ENCODE measurements at regions not wholly inside any gene's neighbourhood (a gene's known extent, or its start where the extent isn't known, plus 50 kb on each side); places are given as distances from the start of the nearest gene placed in this dataset.
"Not testable (repeated sequence)": the region's sequence is repeated elsewhere in the genome, so short reads cannot be mapped to it uniquely, and the experiment has no call there.

GRCh38 chr12:105485921-105486320 lies 155.4 kb downstream of the C12orf75 start:
- WGBS, 2 donors (ENCODE audit: low coverage in 1 of 2): 57 to 79% methylated on average over 3 of the region's 3 CpGs
- H3K27me3 ChIP-seq: no peaks in the 10 kb centered on the region
- ATAC-seq: no peak
- H3K9me3 ChIP-seq: no peaks in the 10 kb centered on the region
- no peaks in the 10 kb centered on the region for H3K36me3 ChIP-seq
- peak overlapping the region in 2 of 4 donors; percentile 12 to 35 for H3K27ac ChIP-seq
- TF ChIP-seq POLR2A (IDR thresholded peaks at IDR 0.05): no peak
- TF ChIP-seq POLR2AphosphoS5 (IDR thresholded peaks at IDR 0.05): no peak
- H3K4me3 ChIP-seq: no peak overlapping the region
- no peaks in the 10 kb centered on the region for H3K4me1 ChIP-seq

DNA sequence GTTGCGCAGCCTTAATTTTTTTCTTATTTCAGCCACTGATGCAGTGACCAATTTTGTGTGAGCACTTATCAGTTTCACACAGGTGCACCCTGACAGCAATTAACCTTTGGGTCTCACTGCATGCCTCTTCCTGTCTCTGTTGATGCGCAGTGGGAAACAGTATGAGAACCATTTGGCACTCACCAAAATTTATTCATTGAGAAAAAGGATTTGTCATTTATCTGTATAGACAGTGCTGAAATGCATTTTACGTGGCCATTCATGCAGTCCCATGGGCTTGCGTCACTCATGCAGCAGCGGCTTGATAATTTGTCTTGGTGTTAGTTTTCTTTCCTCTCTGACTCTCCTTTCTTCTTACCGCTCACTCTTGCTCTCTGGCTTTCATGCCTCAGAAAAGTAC lies 157.5 kb downstream of the C12orf75 start:
- ATAC-seq: no peak
- WGBS, 2 donors (ENCODE audit: low coverage in 1 of 2): 51 to 73% methylated on average over 6 of the region's 6 CpGs
- TF ChIP-seq CTCF (IDR thresholded peaks at IDR 0.05) (no peak), POLR2AphosphoS5 (IDR thresholded peaks at IDR 0.05) (no peak), POLR2A (IDR thresholded peaks at IDR 0.05) (no peak), EP300 (IDR thresholded peaks at IDR 0.05) (no peak)
- Histone ChIP-seq H3K27ac (no peak overlapping the region), H3K36me3 (no peaks in the 10 kb centered on the region), H3K9me3 (no peaks in the 10 kb centered on the region), H3K27me3 (no peaks in the 10 kb centered on the region), H3K4me3 (no peak overlapping the region), H3K4me1 (no peaks in the 10 kb centered on the region)

DNA sequence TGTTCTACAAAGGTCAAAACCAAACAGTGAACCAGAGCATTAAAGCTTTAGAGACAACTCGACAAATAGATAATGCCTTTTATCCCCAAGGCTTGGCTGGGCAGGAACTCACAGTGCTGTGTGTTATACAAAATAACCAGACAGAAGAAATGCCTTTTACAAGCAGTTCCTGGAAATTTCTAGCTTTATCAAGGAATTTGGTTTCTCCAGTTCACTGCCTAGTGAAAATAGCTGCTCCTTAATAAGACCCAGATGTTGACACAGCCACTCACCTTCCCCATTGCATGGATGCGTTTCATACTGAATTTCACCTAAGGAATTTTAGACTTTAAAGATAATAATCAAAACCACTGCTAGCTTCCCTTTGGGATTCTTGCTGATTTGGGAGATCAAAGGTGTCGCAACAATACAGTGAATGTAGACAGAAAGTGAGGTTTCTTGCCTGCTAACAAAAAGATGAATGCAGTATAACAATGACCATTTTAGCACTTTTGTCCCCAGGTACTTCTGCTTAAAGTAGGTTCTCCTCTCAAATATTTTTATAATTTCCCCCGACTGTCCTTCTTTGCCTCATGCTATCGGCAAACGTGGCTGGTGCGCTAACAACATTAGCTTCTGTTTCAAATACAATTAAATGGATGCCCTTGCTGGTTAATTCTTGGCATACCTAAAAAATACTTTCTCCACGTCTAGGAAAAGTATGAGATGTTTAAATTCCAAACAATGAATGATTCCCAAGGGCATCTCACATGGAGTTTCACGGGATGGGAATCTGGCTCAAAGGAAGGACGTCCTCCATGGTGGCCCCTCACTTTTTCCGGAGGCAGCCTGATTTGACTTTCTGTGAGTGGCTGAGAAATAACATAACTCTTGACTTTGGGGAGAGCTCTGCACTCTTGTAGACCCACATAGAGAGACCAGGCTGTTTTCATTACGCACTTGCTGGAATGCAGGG lies 162.4 kb downstream of the C12orf75 start:
- no peaks in the 10 kb centered on the region for H3K36me3 ChIP-seq
- H3K27ac ChIP-seq: no peak overlapping the region
- H3K9me3 ChIP-seq: peaks cover 0 to 2% (median 0%) of the 10 kb centered on the region in 3 donors
- H3K27me3 ChIP-seq: no peaks in the 10 kb centered on the region
- TF ChIP-seq POLR2A (IDR thresholded peaks at IDR 0.05) (no peak), CTCF (IDR thresholded peaks at IDR 0.05) (no peak), EP300 (IDR thresholded peaks at IDR 0.05) (no peak)
- H3K4me3 ChIP-seq: no peak overlapping the region
- no peak for ATAC-seq
- WGBS, 2 donors (ENCODE audit: low coverage in 1 of 2): 71 to 75% methylated on average over 9 of the region's 12 CpGs
- H3K4me1 ChIP-seq: no peaks in the 10 kb centered on the region

DNA sequence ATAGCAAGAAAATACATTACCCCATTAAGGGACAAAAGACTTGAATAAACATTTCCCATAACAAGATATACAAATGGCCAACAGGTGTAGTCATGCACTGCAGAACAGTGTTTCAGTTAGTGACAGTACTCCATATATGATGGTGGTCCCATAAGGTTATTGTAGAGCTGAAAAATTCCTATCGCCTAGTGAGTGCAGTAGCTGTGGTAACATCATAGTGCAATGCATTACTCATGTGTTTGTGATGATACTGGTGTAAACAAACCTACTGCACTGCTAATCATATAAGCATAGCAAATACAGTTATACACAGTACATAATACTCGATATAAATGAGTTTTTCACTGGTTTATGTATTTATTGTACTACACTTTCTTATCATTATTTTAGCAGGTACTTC lies 168.7 kb downstream of the C12orf75 start:
- no peaks in the 10 kb centered on the region for H3K36me3 ChIP-seq
- H3K9me3 ChIP-seq: peaks cover 0 to 6% (median 0%) of the 10 kb centered on the region in 3 donors
- TF ChIP-seq POLR2AphosphoS5 (IDR thresholded peaks at IDR 0.05) (no peak), EP300 (IDR thresholded peaks at IDR 0.05) (no peak), POLR2A (IDR thresholded peaks at IDR 0.05) (no peak), CTCF (IDR thresholded peaks at IDR 0.05) (no peak)
- ATAC-seq: no peak
- WGBS, 2 donors (ENCODE audit: low coverage in 1 of 2): 86 to 91% methylated on average over 2 of the region's 2 CpGs
- H3K27ac ChIP-seq: no peak overlapping the region
- no peaks in the 10 kb centered on the region for H3K4me1 ChIP-seq
- no peak overlapping the region for H3K4me3 ChIP-seq
- no peaks in the 10 kb centered on the region for H3K27me3 ChIP-seq

DNA sequence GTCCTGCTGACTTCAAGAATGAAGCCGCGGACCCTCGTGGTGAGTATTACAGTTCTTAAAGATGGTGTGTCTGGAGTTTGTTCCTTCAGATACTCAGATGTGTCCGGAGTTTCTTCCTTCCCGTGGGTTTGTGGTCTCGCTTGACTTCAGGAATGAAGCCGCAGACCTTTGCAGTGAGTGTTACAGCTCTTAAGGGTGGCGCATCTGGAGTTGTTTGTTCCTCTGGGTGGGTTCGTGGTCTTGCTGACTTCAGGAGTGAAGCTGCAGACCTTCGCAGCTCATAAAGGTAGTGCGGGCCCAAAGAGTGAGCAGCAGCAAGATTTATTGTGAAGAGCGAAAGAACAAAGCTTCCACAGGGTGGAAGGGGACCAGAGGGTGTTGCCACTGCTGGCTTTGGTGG lies 170.2 kb downstream of the C12orf75 start:
- 92 to 98% methylated on average over 4 to 9 of the region's 12 CpGs for WGBS, 2 donors (ENCODE audit: low coverage in 1 of 2)
- not testable (repeated sequence) for H3K27ac ChIP-seq, H3K4me1 ChIP-seq, ATAC-seq, H3K36me3 ChIP-seq, H3K4me3 ChIP-seq, H3K27me3 ChIP-seq, H3K9me3 ChIP-seq

- Histone ChIP-seq H3K4me3 (no peak overlapping the region), H3K27ac (no peak overlapping the region), H3K4me1 (no peaks in the 10 kb centered on the region), H3K36me3 (no peaks in the 10 kb centered on the region), H3K9me3 (peaks cover 0 to 6% (median 0%) of the 10 kb centered on the region in 3 donors), H3K27me3 (peaks cover 9% of the 10 kb centered on the region)
- no peak for TF ChIP-seq POLR2AphosphoS5 (IDR thresholded peaks at IDR 0.05)
- no peak for TF ChIP-seq EP300 (IDR thresholded peaks at IDR 0.05)
- no peak for TF ChIP-seq POLR2A (IDR thresholded peaks at IDR 0.05)
- WGBS, 2 donors (ENCODE audit: low coverage in 1 of 2): 29 to 65% methylated on average over 3 to 4 of the region's 4 CpGs
- no peak for ATAC-seq
Observed at GRCh38 chr12:105502426-105502930, 172.0 kb downstream of the C12orf75 start.
